Activated CD4-positive, alpha-beta T cell treated with anti-CD3 and anti-CD28 coated beads, Interleukin-2, amount 10 ng/mL, durations not matched to agents 7 days and 5 days (primary cell): ENCODE measurements at regions not wholly inside any gene's neighbourhood (a gene's known extent, or its start where the extent isn't known, plus 50 kb on each side); places are given as distances from the start of the nearest gene placed in this dataset.
"Not testable (repeated sequence)": the region's sequence is repeated elsewhere in the genome, so short reads cannot be mapped to it uniquely, and the experiment has no call there.

Experiments
- CTCF ChIA-PET: fragments of 350-600 bp; sonication (Branson Sonifier 250); formaldehyde crosslinking; loops from one replicate; lab custom pipeline; 2021; ENCODE audit warnings: antibody characterized with exemption; lab: Charles Lee
- POLR2A ChIA-PET: fragments of 350-600 bp; sonication (Branson Sonifier 250); formaldehyde crosslinking; loops from one replicate; lab custom pipeline; 2021; ENCODE audit warnings: antibody characterized with exemption; lab: Charles Lee
- DNase-seq: peaks from one replicate; pipeline ENCODE4 v3.0.0-alpha.2; 2020
- H3K27ac Mint-ChIP-seq: one replicate; pipeline ENCODE4 v1.8.0; 2021; ENCODE audit warnings: mild to moderate bottlenecking, moderate library complexity, mixed read lengths
- H3K27me3 Mint-ChIP-seq: one replicate; pipeline ENCODE4 v1.8.0; 2021; ENCODE audit warnings: mixed read lengths
- H3K36me3 Mint-ChIP-seq: one replicate; pipeline ENCODE4 v1.8.0; 2021; ENCODE audit warnings: low read depth, mixed read lengths
- H3K4me1 Mint-ChIP-seq: one replicate; pipeline ENCODE4 v1.8.0; 2021; ENCODE audit warnings: mixed read lengths
- H3K4me3 Mint-ChIP-seq: one replicate; pipeline ENCODE4 v1.8.0; 2021; ENCODE audit warnings: mild to moderate bottlenecking, moderate library complexity, mixed read lengths
- H3K9me3 Mint-ChIP-seq: one replicate; pipeline ENCODE4 v1.8.0; 2021; ENCODE audit warnings: mixed read lengths

DNA sequence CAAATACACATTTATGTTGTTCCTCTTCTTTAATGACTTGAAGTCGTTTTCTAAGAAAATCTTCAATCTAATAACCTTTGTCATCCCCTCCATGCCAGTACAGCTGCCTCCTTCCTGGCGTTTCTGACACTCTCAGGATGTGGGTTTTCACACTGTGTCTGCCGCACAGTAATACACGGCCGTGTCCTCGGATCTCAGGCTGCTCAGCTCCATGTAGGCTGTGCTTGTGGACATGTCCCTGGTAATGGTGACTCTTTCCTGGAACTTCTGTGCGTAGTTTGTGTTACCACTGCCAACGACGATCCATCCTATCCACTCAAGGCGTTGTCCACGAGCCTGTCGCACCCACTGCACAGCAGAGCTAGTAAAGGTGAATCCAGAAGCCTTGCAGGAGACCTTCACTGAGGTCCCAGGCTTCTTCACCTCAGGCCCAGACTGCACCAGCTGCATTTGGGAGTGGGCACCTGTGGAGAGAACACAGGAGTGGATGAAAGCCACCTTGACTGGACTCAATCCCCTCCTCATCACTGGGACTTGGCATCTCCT lies 1095.9 kb downstream of the TMEM121 start:
- CTCF ChIA-PET: interaction anchor here (4.0 kb wide), 1 partner anchor 40 kb away, joined by 25 read pairs; no protein-coding TSS in a partner anchor
- Mint-ChIP-seq H3K4me1 (peaks cover 23% of the 10 kb centered on the region), H3K36me3 (no peaks in the 10 kb centered on the region), H3K4me3 (no peak overlapping the region), H3K27ac (no peak overlapping the region), H3K27me3 (peaks cover 54% of the 10 kb centered on the region), H3K9me3 (no peaks in the 10 kb centered on the region)
- DNase-seq: peak; percentile 47
- POLR2A ChIA-PET: no interaction called here

DNA sequence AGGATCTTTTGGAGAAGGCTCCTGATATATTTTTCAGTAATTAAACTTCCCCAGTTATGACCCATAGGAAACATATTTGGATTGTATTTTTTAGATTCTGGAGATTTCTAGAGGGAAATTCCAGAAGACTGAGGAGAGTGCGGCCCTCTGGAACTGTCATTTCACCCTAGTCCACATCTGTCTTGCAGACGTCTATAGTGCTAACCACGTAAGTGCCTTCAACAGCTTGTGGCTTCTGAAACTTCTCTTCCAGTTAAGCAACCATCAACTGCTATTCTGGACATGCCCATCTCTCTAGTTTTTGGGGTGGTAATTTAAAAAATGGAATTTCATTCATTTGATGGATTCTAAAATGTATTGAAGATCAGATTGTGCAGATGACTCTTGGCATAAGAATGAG lies 1098.8 kb downstream of the TMEM121 start:
- Mint-ChIP-seq H3K9me3 (no peaks in the 10 kb centered on the region), H3K27ac (no peak overlapping the region), H3K36me3 (no peaks in the 10 kb centered on the region), H3K4me1 (peaks cover 26% of the 10 kb centered on the region), H3K4me3 (no peak overlapping the region), H3K27me3 (peaks cover 61% of the 10 kb centered on the region)
- ChIA-PET CTCF (no interaction called here), POLR2A (no interaction called here)
- no peak for DNase-seq

DNA sequence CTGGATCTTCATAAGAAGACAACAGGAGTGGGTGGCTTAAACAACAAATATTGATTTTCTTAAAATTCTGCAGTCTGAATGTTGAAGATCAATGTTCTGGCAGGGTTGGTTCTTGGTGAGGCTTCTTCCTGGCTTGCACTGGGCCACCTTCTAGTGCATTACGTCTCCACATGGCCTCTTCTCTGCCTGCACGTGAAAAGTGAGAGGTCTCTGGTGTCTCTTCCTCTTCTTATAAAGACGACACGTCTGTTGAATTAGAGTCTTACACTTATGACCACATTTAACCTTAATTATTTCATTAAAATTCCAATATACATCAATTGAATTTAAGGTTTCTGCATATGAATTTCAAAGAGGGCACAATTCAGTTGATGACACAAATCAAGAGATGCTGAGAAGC lies 1100.1 kb downstream of the TMEM121 start:
- H3K36me3 Mint-ChIP-seq, POLR2A ChIA-PET, DNase-seq, H3K4me3 Mint-ChIP-seq, H3K27ac Mint-ChIP-seq, H3K9me3 Mint-ChIP-seq: not testable (repeated sequence)
- Mint-ChIP-seq H3K4me1 (peaks cover 25% of the 10 kb centered on the region), H3K27me3 (peaks cover 55% of the 10 kb centered on the region)
- CTCF ChIA-PET: interaction anchor here (0.8 to 1.4 kb wide), 2 partner anchors 8 to 37 kb away, joined by 3 to 4 read pairs; no protein-coding TSS in a partner anchor

DNA sequence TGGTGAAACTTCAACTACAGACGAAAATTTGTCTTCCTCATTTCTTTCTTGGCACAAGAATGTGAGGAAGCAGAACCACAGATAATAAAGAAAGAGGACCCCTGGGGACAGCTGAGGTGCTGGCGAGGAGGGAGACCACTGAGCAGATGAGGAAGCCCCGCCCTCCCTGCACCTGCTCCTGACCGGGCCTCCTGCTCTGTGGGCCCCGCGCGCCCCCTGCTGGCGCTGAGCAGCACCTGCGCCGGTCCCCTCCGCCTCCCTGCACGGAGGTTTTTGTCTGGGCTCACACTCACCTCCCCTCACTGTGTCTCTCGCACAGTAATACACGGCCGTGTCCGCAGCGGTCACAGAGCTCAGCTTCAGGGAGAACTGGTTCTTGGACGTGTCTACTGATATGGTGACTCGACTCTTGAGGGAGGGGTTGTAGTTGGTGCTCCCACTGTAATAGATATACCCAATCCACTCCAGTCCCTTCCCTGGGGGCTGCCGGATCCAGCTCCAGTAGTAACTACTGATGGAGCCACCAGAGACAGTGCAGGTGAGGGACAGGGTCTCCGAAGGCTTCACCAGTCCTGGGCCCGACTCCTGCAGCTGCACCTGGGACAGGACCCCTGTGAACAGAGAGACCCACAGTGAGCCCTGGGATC lies 1100.7 kb downstream of the TMEM121 start:
- POLR2A ChIA-PET, H3K27ac Mint-ChIP-seq, H3K4me3 Mint-ChIP-seq, H3K36me3 Mint-ChIP-seq, H3K9me3 Mint-ChIP-seq: not testable (repeated sequence)
- Mint-ChIP-seq H3K27me3 (peaks cover 50% of the 10 kb centered on the region), H3K4me1 (peaks cover 23% of the 10 kb centered on the region)
- CTCF ChIA-PET: interaction anchor here (0.8 to 1.4 kb wide), 2 partner anchors 9 to 37 kb away, joined by 3 to 4 read pairs; no protein-coding TSS in a partner anchor
- DNase-seq: peak; percentile 72

DNA sequence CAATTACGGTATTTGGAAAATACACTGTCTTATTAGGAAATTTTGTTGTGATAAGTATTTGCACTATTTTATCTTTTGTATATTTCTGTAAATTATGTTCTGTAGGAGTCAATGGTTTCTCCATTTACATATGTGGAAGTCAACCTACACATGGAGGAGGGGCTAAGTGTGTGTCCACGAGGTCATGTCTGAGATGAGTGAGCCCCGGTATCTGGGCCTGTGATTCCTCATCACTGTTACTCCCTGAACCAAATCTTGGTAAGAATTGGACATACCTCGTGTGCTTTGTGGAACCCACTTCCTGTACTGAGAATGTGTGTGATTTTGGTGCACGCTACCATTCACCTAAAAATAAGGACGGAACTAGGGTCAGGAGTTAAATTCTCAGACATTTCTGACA lies 1105.5 kb downstream of the TMEM121 start:
- no peak for DNase-seq
- CTCF ChIA-PET: interaction anchor here (1.3 kb wide), 1 partner anchor 32 kb away, joined by 5 read pairs; no protein-coding TSS in a partner anchor
- Mint-ChIP-seq H3K27ac (no peak overlapping the region), H3K4me1 (peaks cover 9% of the 10 kb centered on the region), H3K4me3 (no peak overlapping the region), H3K36me3 (no peaks in the 10 kb centered on the region), H3K9me3 (no peaks in the 10 kb centered on the region), H3K27me3 (peaks cover 37% of the 10 kb centered on the region)
- POLR2A ChIA-PET: no interaction called here

DNA sequence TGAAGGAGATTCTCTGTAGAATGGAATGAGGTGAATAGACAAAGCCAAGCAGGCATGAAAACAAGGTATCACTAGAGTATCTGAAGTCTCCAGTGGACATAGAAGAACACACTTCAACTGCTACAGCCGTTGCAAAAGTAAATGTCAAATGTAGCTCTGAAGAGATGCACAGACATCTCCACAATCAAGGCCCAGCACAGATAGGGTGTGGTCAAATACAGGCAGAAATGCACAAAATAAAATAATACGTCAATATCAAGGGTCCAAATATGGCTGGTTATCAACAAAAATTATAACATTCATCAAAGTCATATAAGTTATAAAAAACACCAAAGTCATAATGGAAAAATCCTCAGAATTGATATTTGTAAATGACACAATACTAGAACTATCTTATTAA lies 1107.3 kb downstream of the TMEM121 start:
- H3K4me1 Mint-ChIP-seq: peaks cover 4% of the 10 kb centered on the region
- no peaks in the 10 kb centered on the region for H3K9me3 Mint-ChIP-seq
- CTCF ChIA-PET: interaction anchor here (1.0 kb wide), 1 partner anchor 15 kb away, joined by 3 read pairs; no protein-coding TSS in a partner anchor
- peaks cover 29% of the 10 kb centered on the region for H3K27me3 Mint-ChIP-seq
- DNase-seq: no peak
- POLR2A ChIA-PET: no interaction called here
- no peak overlapping the region for H3K4me3 Mint-ChIP-seq
- H3K36me3 Mint-ChIP-seq: no peaks in the 10 kb centered on the region
- no peak overlapping the region for H3K27ac Mint-ChIP-seq

DNA sequence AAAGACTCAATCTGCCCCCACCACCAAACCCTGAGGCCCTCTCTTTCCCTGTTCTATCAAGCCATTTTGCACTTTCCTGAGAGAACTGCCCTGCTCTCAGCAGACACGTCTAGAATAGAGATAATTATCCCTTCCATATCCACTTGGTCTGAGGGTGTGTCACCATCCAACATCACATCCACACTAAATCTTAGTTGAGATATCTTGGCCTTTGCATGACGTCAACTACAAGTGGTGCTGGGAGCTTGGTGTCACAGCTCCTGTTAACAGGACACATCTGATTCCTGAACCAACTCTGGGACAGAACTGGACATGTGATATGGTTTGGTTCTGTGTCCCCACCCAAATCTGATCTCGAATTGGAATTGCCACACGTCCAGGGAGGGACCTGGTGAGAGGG lies 1109.2 kb downstream of the TMEM121 start:
- Mint-ChIP-seq H3K27me3 (peaks cover 17% of the 10 kb centered on the region), H3K27ac (no peak overlapping the region), H3K36me3 (no peaks in the 10 kb centered on the region), H3K9me3 (no peaks in the 10 kb centered on the region), H3K4me3 (no peak overlapping the region), H3K4me1 (peaks cover 5% of the 10 kb centered on the region)
- POLR2A ChIA-PET: no interaction called here
- CTCF ChIA-PET: interaction anchor here (1.0 kb wide), 1 partner anchor 16 kb away, joined by 4 read pairs; no protein-coding TSS in a partner anchor
- no peak for DNase-seq

DNA sequence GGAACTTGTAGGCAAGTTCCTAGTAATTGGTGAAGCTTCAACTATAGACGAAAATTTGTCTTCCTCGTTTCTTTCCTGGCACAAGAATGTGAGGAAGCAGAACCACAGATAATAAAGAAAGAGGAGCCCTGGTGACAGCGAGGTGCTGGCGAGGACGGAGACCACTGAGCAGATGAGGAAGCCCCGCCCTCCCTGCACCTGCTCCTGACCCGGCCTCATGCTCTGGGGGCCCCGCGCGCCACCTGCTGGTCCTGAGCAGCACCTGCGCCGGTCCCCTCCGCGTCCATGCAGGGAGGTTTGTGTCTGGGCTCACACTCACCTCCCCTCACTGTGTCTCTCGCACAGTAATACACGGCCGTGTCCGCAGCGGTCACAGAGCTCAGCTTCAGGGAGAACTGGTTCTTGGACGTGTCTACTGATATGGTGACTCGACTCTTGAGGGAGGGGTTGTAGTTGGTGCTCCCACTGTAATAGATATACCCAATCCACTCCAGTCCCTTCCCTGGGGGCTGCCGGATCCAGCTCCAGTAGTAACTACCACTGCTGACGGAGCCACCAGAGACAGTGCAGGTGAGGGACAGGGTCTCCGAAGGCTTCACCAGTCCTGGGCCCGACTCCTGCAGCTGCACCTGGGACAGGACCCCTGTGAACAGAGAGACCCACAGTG lies 1112.5 kb downstream of the TMEM121 start:
- H3K36me3 Mint-ChIP-seq, POLR2A ChIA-PET, H3K27me3 Mint-ChIP-seq, DNase-seq, H3K4me3 Mint-ChIP-seq, H3K4me1 Mint-ChIP-seq, H3K9me3 Mint-ChIP-seq: not testable (repeated sequence)
- H3K27ac Mint-ChIP-seq: peak overlapping the region; percentile 63
- CTCF ChIA-PET: interaction anchor here (1.6 to 2.8 kb wide), 2 partner anchors 12 to 24 kb away, joined by 5 to 15 read pairs; no protein-coding TSS in a partner anchor

DNA sequence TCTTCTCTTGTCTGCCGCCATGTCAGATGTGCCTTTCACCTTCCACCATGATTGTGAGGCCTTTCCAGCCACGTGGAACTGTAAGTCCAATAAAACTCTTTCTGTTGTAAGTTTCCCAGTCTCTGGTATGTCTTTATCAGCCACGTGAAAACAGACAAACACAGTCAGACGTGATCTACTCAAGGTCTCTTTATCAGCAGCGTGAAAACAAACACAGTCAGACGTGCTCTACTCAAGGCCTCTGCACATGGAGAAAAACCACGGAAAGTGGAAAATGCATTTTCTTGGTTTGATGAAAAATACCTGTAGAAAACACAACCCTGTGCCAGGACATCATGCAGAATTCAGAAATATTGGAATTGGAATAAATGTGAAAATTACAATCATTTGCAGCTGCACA lies 1115.7 kb downstream of the TMEM121 start:
- no peak for DNase-seq
- Mint-ChIP-seq H3K36me3 (no peaks in the 10 kb centered on the region), H3K27me3 (peaks cover 8% of the 10 kb centered on the region), H3K4me1 (peaks cover 2% of the 10 kb centered on the region), H3K4me3 (no peak overlapping the region), H3K9me3 (no peaks in the 10 kb centered on the region), H3K27ac (no peak overlapping the region)
- CTCF ChIA-PET: no interaction called here
- POLR2A ChIA-PET: no interaction called here

DNA sequence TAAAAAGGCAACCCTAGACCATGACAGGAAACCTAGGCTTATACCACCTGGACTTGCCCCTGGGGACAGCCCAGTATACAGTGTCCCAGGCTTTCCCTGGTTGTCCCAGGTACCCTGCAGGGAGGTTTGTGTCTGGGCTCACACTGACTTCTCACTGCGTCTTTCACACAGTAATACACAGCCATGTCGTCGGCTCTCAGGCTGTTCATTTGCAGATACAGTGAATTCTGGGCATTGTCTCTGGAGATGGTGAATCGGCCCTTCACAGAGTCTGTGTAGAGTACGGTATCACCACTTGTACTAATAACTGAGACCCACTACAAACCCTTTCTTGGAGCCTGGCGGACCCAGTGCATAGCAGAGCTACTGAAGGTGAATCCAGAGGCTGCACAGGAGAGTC lies 1116.6 kb downstream of the TMEM121 start:
- DNase-seq, H3K27ac Mint-ChIP-seq, H3K36me3 Mint-ChIP-seq, H3K27me3 Mint-ChIP-seq, H3K4me3 Mint-ChIP-seq, CTCF ChIA-PET, H3K4me1 Mint-ChIP-seq, POLR2A ChIA-PET, H3K9me3 Mint-ChIP-seq: not testable (repeated sequence)

DNA sequence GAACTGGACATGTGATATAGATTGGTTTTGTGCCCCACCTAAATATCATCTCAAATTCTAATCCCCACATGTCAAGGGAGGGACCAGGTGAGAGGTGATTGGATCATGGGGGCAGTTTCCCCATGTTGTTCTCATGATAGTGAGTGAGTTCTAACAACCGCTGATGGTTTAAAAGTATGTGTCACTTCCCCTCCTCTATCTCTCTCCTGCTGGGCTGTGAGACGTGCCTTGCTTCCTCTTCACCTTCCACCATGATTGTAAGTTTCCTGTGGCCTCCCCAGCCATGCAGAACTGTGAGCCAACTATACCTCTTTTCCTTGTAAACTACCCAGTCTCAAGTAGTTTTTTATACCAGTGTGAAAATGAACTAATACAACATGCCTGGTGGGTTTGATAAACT lies 1122.5 kb downstream of the TMEM121 start:
- not testable (repeated sequence) for H3K4me1 Mint-ChIP-seq, H3K4me3 Mint-ChIP-seq, H3K27ac Mint-ChIP-seq

DNA sequence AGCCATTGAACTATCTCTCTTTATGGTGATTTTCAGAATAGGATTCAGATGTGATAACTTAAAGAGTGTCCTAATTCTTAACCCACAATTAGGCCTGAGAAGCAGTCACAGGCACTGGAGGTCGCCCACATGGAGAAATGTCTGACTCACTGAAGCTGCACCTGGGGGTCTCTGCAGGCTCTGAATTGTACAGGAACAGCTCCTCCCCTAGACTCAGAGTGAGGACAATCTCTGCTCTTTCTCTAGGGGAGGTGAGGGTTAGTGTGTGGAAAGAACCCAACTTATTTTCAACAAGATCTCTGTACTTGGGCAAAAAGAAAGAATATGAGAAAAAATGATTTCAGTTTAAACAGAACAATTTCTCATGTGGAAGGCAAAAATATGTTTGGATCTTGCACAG lies 1124.6 kb downstream of the TMEM121 start:
- Mint-ChIP-seq H3K27ac (no peak overlapping the region), H3K27me3 (peaks cover 25% of the 10 kb centered on the region), H3K36me3 (no peaks in the 10 kb centered on the region), H3K4me3 (no peak overlapping the region), H3K4me1 (peaks cover 3% of the 10 kb centered on the region), H3K9me3 (peaks cover 5% of the 10 kb centered on the region)
- ChIA-PET POLR2A (no interaction called here), CTCF (interaction anchor here (1.6 to 2.3 kb wide), 3 partner anchors 12 to 13 kb away, joined by 5 to 20 read pairs (median 7); no protein-coding TSS in a partner anchor)
- no peak for DNase-seq

More for the DNA sequence above, 1122.5 kb downstream of the TMEM121 start:
- POLR2A ChIA-PET, DNase-seq, H3K9me3 Mint-ChIP-seq, H3K36me3 Mint-ChIP-seq: not testable (repeated sequence)
- H3K27me3 Mint-ChIP-seq: peaks cover 19% of the 10 kb centered on the region
- CTCF ChIA-PET: interaction anchor here (2.2 kb wide), 1 partner anchor 14 kb away, joined by 16 read pairs; no protein-coding TSS in a partner anchor

DNA sequence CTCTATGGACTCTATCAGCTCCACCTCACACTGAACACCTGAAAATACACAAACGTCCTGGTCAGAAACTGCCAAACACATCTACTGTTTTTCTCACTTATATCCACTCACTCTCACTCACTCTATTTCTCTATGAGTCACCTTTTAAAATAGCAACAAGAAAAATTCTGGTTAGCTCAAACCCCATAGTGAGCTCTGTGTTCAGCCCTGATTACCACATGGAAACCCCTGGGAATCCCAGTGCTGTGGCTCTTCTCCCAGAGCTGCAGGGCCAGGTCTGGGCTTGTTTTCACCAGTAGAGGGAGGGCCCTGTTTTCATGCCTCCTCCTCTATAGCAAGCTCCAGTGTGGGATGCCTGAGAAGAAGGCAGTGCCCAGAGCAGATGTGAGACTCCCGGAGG lies 1126.1 kb downstream of the TMEM121 start:
- Mint-ChIP-seq H3K36me3 (no peaks in the 10 kb centered on the region), H3K27me3 (peaks cover 26% of the 10 kb centered on the region), H3K4me3 (no peak overlapping the region), H3K4me1 (peaks cover 13% of the 10 kb centered on the region), H3K9me3 (peaks cover 5% of the 10 kb centered on the region), H3K27ac (no peak overlapping the region)
- DNase-seq: no peak
- CTCF ChIA-PET: interaction anchor here (2.3 kb wide), 1 partner anchor 11 kb away, joined by 20 read pairs; no protein-coding TSS in a partner anchor
- POLR2A ChIA-PET: no interaction called here
